ENCODE measurements at regions not wholly inside any gene's neighbourhood (a gene's known extent, or its start where the extent isn't known, plus 50 kb on each side); places are given as distances from the start of the nearest gene placed in this dataset.

DNA sequence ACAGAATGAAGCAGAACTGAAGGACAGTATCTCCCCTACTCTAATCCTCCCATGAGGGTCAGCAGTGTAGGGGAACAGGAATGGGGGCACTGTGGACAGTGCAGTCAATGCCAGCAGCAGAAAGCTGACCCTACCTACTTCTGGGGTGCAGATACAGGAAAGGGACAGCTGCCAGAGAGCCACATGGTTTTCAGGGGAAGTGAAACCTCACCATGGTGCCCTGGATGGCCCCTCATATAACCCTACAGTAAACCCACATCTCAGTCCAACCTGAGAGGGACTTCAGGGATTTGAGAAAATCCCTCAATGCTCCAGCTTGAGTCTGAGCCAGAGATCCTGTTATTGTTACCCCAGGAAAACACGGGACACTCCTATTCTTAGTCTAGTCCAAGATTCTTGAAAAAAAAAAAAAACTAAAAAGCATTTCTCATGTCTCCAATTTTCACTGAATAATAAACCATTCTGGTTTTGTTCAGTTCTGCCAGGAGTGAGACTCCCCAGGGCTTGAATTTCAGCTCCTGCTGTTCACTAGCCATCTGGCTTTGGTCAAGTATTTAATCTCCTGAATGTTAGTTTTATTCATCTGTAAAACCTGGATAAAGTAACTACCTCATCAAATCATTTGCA lies 511.6 kb upstream of the ARGLU1 start:
- TF ChIP-seq, protein P1, sequence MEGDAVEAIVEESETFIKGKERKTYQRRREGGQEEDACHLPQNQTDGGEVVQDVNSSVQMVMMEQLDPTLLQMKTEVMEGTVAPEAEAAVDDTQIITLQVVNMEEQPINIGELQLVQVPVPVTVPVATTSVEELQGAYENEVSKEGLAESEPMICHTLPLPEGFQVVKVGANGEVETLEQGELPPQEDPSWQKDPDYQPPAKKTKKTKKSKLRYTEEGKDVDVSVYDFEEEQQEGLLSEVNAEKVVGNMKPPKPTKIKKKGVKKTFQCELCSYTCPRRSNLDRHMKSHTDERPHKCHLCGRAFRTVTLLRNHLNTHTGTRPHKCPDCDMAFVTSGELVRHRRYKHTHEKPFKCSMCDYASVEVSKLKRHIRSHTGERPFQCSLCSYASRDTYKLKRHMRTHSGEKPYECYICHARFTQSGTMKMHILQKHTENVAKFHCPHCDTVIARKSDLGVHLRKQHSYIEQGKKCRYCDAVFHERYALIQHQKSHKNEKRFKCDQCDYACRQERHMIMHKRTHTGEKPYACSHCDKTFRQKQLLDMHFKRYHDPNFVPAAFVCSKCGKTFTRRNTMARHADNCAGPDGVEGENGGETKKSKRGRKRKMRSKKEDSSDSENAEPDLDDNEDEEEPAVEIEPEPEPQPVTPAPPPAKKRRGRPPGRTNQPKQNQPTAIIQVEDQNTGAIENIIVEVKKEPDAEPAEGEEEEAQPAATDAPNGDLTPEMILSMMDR (IDR thresholded peaks at IDR 0.05; ENCODE audit: insufficient read depth, low read depth, low read length), result no peak
- TF ChIP-seq EZH2 (IDR thresholded peaks at IDR 0.05; ENCODE audit: insufficient read depth, low read length), result no peak

Measured in astrocyte (in vitro differentiated cells and primary cell).